C4-2B (cell line): ENCODE measurements at regions not wholly inside any gene's neighbourhood (a gene's known extent, or its start where the extent isn't known, plus 50 kb on each side); places are given as distances from the start of the nearest gene placed in this dataset.

Experiments
- CTCF ChIP-seq: fragments of 450-650 bp; conservative IDR thresholded peaks from 2 replicates; pipeline ENCODE4 v1.5.1; 2017; ENCODE audit warnings: mild to moderate bottlenecking
- ZFX ChIP-seq: fragments of 450-650 bp; IDR thresholded peaks from 2 replicates; pipeline ENCODE4 v1.6.1; 2017

GRCh38 chr10:124342136-124342820 lies 76.4 kb downstream of the OAT start:
- TF ChIP-seq CTCF (no peak), ZFX (no peak)
